Gastroesophageal sphincter (tissue), 4 donors: ENCODE measurements at regions not wholly inside any gene's neighbourhood (a gene's known extent, or its start where the extent isn't known, plus 50 kb on each side); places are given as distances from the start of the nearest gene placed in this dataset.

Experiments used
- ATAC-seq: fragments of 150-250 bp; one replicate; pipeline ENCODE4 v1.9.1; 2016; ENCODE audit warnings: mild to moderate bottlenecking, moderate library complexity
- H3K27ac ChIP-seq, 4 donors: fragments of 200-600 bp; sonication (generic) in 3 of 4; 1 replicate in 3 of 4; 2 replicates in 1 of 4; pipeline ENCODE4 v1.5.1; 2016 to 2019
- H3K27me3 ChIP-seq: fragments of 200-600 bp; sonication (generic); one replicate; pipeline ENCODE4 v1.5.1; 2019
- H3K36me3 ChIP-seq, 2 donors: fragments of 200-600 bp; sonication (generic); one replicate each; pipeline ENCODE4 v1.5.1; 2019; ENCODE audit warnings: control low read depth in 1 of 2
- H3K4me1 ChIP-seq, 3 donors: fragments of 200-600 bp; sonication (generic); 1 replicate in 2 of 3; 2 replicates in 1 of 3; pipeline ENCODE4 v1.5.1; 2016 to 2019; ENCODE audit warnings: control low read depth in 2 of 3
- H3K4me3 ChIP-seq, 2 donors: fragments of 200-600 bp; sonication (generic); one replicate each; pipeline ENCODE4 v1.5.1; 2019; ENCODE audit warnings: mild to moderate bottlenecking in 1 of 2, moderate library complexity in 1 of 2
- H3K9me3 ChIP-seq, 3 donors: fragments of 200-600 bp; sonication (generic); one replicate each; pipeline ENCODE4 v1.5.1; 2017 to 2019; ENCODE audit warnings: control low read depth in 2 of 3
- CTCF ChIP-seq, 4 experiments: fragments of 200-600 bp in 2 of 4; fragments of 450-650 bp in 2 of 4; sonication (generic) in 1 of 4; IDR thresholded peaks; one replicate each; pipeline ENCODE4 v1.5.1; 2017 to 2019; ENCODE audit warnings: antibody characterized with exemption in 4 of 4, mild to moderate bottlenecking in 2 of 4, moderate library complexity in 2 of 4
- EP300 ChIP-seq: sonication (generic); formaldehyde crosslinking; IDR thresholded peaks from one replicate; pipeline ENCODE4 v1.6.1; 2017; ENCODE audit warnings: antibody characterized with exemption, mild to moderate bottlenecking
- POLR2A ChIP-seq, 2 donors: fragments of 450-650 bp; IDR thresholded peaks; one replicate each; pipeline ENCODE4 v1.6.1; 2017; ENCODE audit warnings: antibody characterized with exemption in 2 of 2, mild to moderate bottlenecking in 2 of 2, moderate library complexity in 1 of 2
- POLR2AphosphoS5 ChIP-seq: sonication (generic); formaldehyde crosslinking; IDR thresholded peaks from one replicate; pipeline ENCODE4 v1.6.1; 2017; ENCODE audit warnings: antibody characterized with exemption
- WGBS, 2 donors: methylation state at CpG; one replicate each; pipeline ENCODE4 v1.1.5; 2018; ENCODE audit warnings: low coverage in 1 of 2; 5-methylcytosine and 5-hydroxymethylcytosine counted together

DNA sequence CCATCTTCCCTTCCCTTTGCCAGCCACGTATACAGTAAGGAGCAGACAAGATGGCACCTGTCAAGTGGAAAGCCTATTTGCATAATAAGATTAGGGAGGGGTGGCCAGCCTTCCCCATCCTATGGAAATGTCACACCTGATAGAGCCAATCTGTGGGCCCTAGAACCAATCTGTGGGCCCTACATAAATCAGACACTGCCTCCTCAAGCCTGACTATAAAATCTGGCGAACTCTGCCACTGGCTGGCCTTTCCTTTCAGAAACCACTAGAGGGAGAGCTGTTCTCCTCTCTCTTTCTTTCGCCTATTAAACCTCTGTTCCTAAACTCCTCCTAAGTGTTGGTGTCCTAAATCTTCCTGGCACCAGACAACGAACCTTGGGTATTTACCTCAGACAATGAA, 231.5 kb upstream of the KLHL1 start:
- WGBS, 2 donors: 54 to 56% methylated on average over 4 of the region's 4 CpGs
- Histone ChIP-seq H3K36me3 (no peaks in the 10 kb centered on the region), H3K27ac (no peak overlapping the region), H3K9me3 (no peaks in the 10 kb centered on the region), H3K27me3 (no peaks in the 10 kb centered on the region), H3K4me3 (no peak overlapping the region), H3K4me1 (no peaks in the 10 kb centered on the region)
- no peak for TF ChIP-seq POLR2A (IDR thresholded peaks at IDR 0.05)
- TF ChIP-seq CTCF (IDR thresholded peaks at IDR 0.05): no peak
- no peak for TF ChIP-seq EP300
- no peak for TF ChIP-seq POLR2AphosphoS5
- ATAC-seq: no peak

DNA sequence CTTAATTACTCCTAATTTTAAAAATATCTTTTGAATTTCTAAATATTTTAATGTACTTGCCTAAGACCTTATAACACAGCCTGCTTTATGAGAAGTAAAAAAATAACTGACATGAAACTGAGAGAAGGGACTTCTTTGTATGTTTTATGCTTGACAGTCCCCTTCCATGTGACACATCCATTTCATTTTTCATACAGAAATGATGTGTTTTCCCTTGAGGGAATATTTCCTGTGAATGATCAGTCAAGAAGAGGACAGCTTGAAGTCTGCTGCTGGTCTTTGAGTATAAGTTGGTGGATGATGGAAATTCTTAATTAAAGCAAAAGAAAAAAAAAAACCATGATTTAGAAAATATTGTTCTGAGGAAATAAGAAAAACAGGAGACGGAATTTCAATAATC, 230.4 kb upstream of the KLHL1 start:
- no peak for ATAC-seq
- no peak overlapping the region for H3K4me3 ChIP-seq
- no peaks in the 10 kb centered on the region for H3K36me3 ChIP-seq
- TF ChIP-seq EP300 (no peak), POLR2AphosphoS5 (no peak), CTCF (IDR thresholded peaks at IDR 0.05) (no peak), POLR2A (IDR thresholded peaks at IDR 0.05) (no peak)
- 77 to 82% methylated on average over 1 of the region's 1 CpG for WGBS, 2 donors
- no peaks in the 10 kb centered on the region for H3K27me3 ChIP-seq
- H3K4me1 ChIP-seq: no peaks in the 10 kb centered on the region
- H3K9me3 ChIP-seq: no peaks in the 10 kb centered on the region
- H3K27ac ChIP-seq: no peak overlapping the region

GRCh38 chr13:70336866-70337265, 228.6 kb upstream of the KLHL1 start:
- ATAC-seq: no peak

GRCh38 chr13:70333752-70334151, 225.5 kb upstream of the KLHL1 start:
- Histone ChIP-seq H3K27ac (no peak overlapping the region), H3K4me3 (no peak overlapping the region), H3K36me3 (no peaks in the 10 kb centered on the region), H3K4me1 (no peaks in the 10 kb centered on the region), H3K27me3 (no peaks in the 10 kb centered on the region), H3K9me3 (no peaks in the 10 kb centered on the region)
- 52 to 71% methylated on average over 2 of the region's 2 CpGs for WGBS, 2 donors
- TF ChIP-seq EP300: no peak
- TF ChIP-seq POLR2AphosphoS5: no peak
- TF ChIP-seq POLR2A (IDR thresholded peaks at IDR 0.05): no peak
- TF ChIP-seq CTCF (IDR thresholded peaks at IDR 0.05): no peak
- no peak for ATAC-seq

More at GRCh38 chr13:70336866-70337265, 228.6 kb upstream of the KLHL1 start:
- H3K27me3 ChIP-seq: no peaks in the 10 kb centered on the region
- H3K4me1 ChIP-seq: no peaks in the 10 kb centered on the region
- no peak overlapping the region for H3K4me3 ChIP-seq
- 50 to 54% methylated on average over 3 of the region's 3 CpGs for WGBS, 2 donors
- TF ChIP-seq POLR2A (IDR thresholded peaks at IDR 0.05) (no peak), EP300 (no peak), POLR2AphosphoS5 (no peak), CTCF (IDR thresholded peaks at IDR 0.05) (no peak)
- no peak overlapping the region for H3K27ac ChIP-seq
- H3K36me3 ChIP-seq: no peaks in the 10 kb centered on the region
- H3K9me3 ChIP-seq: no peaks in the 10 kb centered on the region

GRCh38 chr13:70330697-70331361, 222.6 kb upstream of the KLHL1 start:
- no peak overlapping the region for H3K4me3 ChIP-seq
- H3K27me3 ChIP-seq: no peaks in the 10 kb centered on the region
- no peak overlapping the region for H3K27ac ChIP-seq
- 80 to 90% methylated on average over 2 of the region's 2 CpGs for WGBS, 2 donors
- H3K36me3 ChIP-seq: no peaks in the 10 kb centered on the region
- TF ChIP-seq EP300: no peak
- no peak for TF ChIP-seq CTCF (IDR thresholded peaks at IDR 0.05)
- no peak for TF ChIP-seq POLR2AphosphoS5
- TF ChIP-seq POLR2A (IDR thresholded peaks at IDR 0.05): no peak
- ATAC-seq: no peak
- H3K4me1 ChIP-seq: no peaks in the 10 kb centered on the region
- no peaks in the 10 kb centered on the region for H3K9me3 ChIP-seq
